ENCODE measurements at regions not wholly inside any gene's neighbourhood (a gene's known extent, or its start where the extent isn't known, plus 50 kb on each side); places are given as distances from the start of the nearest gene placed in this dataset.
A peak's percentile ranks its signal among the peaks of the same experiment; 100 is the strongest.

GRCh38 chr17:413706-414380 is 61.2 kb upstream of the RPH3AL start:
- DNase-seq (ENCODE audit: low read depth in 2 of 2) = no peak

- DNase-seq (ENCODE audit: low read depth in 2 of 2) = no peak
Observed at GRCh38 chr17:413016-413350, 60.4 kb upstream of the RPH3AL start.

- peak; percentile 31 to 35 for DNase-seq (ENCODE audit: low read depth in 2 of 2)
Observed at GRCh38 chr17:412211-413015, 59.8 kb upstream of the RPH3AL start.

- DNase-seq (ENCODE audit: low read depth in 2 of 2) = no peak
Observed at GRCh38 chr17:411421-412120, 59.0 kb upstream of the RPH3AL start.

- DNase-seq (ENCODE audit: low read depth in 2 of 2) = peak; percentile 16 to 28
Observed at GRCh38 chr17:410543-411401, 58.2 kb upstream of the RPH3AL start.

GRCh38 chr17:409848-410542 is 57.4 kb upstream of the RPH3AL start:
- DNase-seq (ENCODE audit: low read depth in 2 of 2) = peak; percentile 99

GRCh38 chr17:409308-409847 is 56.8 kb upstream of the RPH3AL start:
- no peak for DNase-seq (ENCODE audit: low read depth in 2 of 2)

GRCh38 chr17:404703-405102 is 52.1 kb upstream of the RPH3AL start:
- DNase-seq (ENCODE audit: low read depth in 2 of 2) = no peak
